CD4-positive, alpha-beta T cell (primary cell): ENCODE measurements at regions not wholly inside any gene's neighbourhood (a gene's known extent, or its start where the extent isn't known, plus 50 kb on each side); places are given as distances from the start of the nearest gene placed in this dataset.

Experiments used
- ATAC-seq: fragments of 200-7000 bp; cut with Tn5 transposase; one replicate; pipeline ENCODE4 v1.10.0; 2022; ENCODE audit warnings: mild to moderate bottlenecking; ENCODE audit not compliant: poor library complexity
- CTCF ChIA-PET: fragments of 350-600 bp; sonication (Branson Sonifier 250); formaldehyde crosslinking; loops from one replicate; lab custom pipeline; 2021; ENCODE audit warnings: antibody characterized with exemption, inconsistent platforms; lab: Charles Lee
- POLR2A ChIA-PET: fragments of 350-600 bp; sonication (Branson Sonifier 250); formaldehyde crosslinking; loops from one replicate; lab custom pipeline; 2021; ENCODE audit warnings: antibody characterized with exemption, inconsistent platforms; lab: Charles Lee
- DNase-seq, 14 experiments: peaks; one replicate each; pipeline ENCODE4 v3.0.0-alpha.2; 2013 to 2020; ENCODE audit warnings: mixed read lengths in 2 of 14
- H3K27ac ChIP-seq, 2 donors: one replicate each; pipeline versions ENCODE4 v1.5.1 to v1.7.0; 2013; ENCODE audit warnings: low read length in 2 of 2, low read depth in 1 of 2, mild to moderate bottlenecking in 1 of 2
- H3K27me3 ChIP-seq, 2 experiments: 1 replicate in 1 of 2; 2 replicates in 1 of 2; pipeline versions ENCODE4 v1.6.1 to v1.7.0; 2013; ENCODE audit warnings: low read length in 2 of 2, control low read depth in 1 of 2, mild to moderate bottlenecking in 1 of 2, moderate library complexity in 1 of 2; ENCODE audit not compliant: insufficient read depth in 2 of 2, control insufficient read depth in 1 of 2
- H3K36me3 ChIP-seq: one replicate; pipeline ENCODE4 v1.6.1; 2013; ENCODE audit warnings: low read length, control low read depth; ENCODE audit not compliant: insufficient read depth
- H3K4me1 ChIP-seq: one replicate; pipeline ENCODE4 v1.6.1; 2013; ENCODE audit warnings: low read length, control low read depth; ENCODE audit not compliant: insufficient read depth
- H3K4me3 ChIP-seq: one replicate; pipeline ENCODE4 v1.5.1; 2013; ENCODE audit warnings: mild to moderate bottlenecking, low read length, moderate library complexity
- H3K9me3 ChIP-seq, 2 experiments: 1 replicate in 1 of 2; 2 replicates in 1 of 2; pipeline versions ENCODE4 v1.6.1 to v1.7.0; 2013; ENCODE audit warnings: low read length in 2 of 2, mild to moderate bottlenecking in 2 of 2, control low read depth in 1 of 2, moderate library complexity in 1 of 2; ENCODE audit not compliant: control insufficient read depth in 1 of 2, insufficient read depth in 1 of 2
- H3K27ac Mint-ChIP-seq: one replicate; pipeline ENCODE4 v1.8.0; 2020; ENCODE audit warnings: mixed read lengths
- H3K27me3 Mint-ChIP-seq: one replicate; pipeline ENCODE4 v1.8.0; 2021; ENCODE audit warnings: mixed read lengths
- H3K36me3 Mint-ChIP-seq: one replicate; pipeline ENCODE4 v1.8.0; 2021; ENCODE audit warnings: low read depth, mixed read lengths
- H3K4me1 Mint-ChIP-seq: one replicate; pipeline ENCODE4 v1.8.0; 2021; ENCODE audit warnings: low read depth, mixed read lengths
- H3K4me3 Mint-ChIP-seq: one replicate; pipeline ENCODE4 v1.8.0; 2020; ENCODE audit warnings: mild to moderate bottlenecking, mixed read lengths
- H3K9me3 Mint-ChIP-seq: one replicate; pipeline ENCODE4 v1.8.0; 2020; ENCODE audit warnings: mixed read lengths
- CTCF ChIP-seq: fragments of 200-600 bp; IDR thresholded peaks from one replicate; pipeline ENCODE4 v1.8.0; 2022; ENCODE audit warnings: antibody characterized with exemption, mild to moderate bottlenecking
- intact Hi-C, 2 experiments: fragments of 100-400 bp; cut with DNase I in 1 of 2; cut with micrococcal nuclease in 1 of 2; formaldehyde crosslinking; loops; one replicate each; pipeline versions ENCODE4 v1.15.1 to v1.9.0; 2023 to 2025; cut with DNase I, micrococcal nuclease

GRCh38 chr2:10507106-10507505 lies 59.0 kb upstream of the ODC1 start:
- Mint-ChIP-seq H3K4me3 (no peak overlapping the region), H3K27me3 (no peaks in the 10 kb centered on the region), H3K9me3 (no peaks in the 10 kb centered on the region), H3K36me3 (no peaks in the 10 kb centered on the region), H3K4me1 (no peaks in the 10 kb centered on the region), H3K27ac (no peak overlapping the region)
- DNase-seq (no peak), ATAC-seq (no peak)
- intact Hi-C loops: no loop called here
- H3K36me3 ChIP-seq: no peaks in the 10 kb centered on the region
- H3K4me3 ChIP-seq: no peak overlapping the region
- no peak for TF ChIP-seq CTCF
- POLR2A ChIA-PET: no interaction called here
- H3K27me3 ChIP-seq: no peaks in the 10 kb centered on the region
- no peak overlapping the region for H3K27ac ChIP-seq
- CTCF ChIA-PET: no interaction called here
- H3K4me1 ChIP-seq: no peaks in the 10 kb centered on the region
- H3K9me3 ChIP-seq: no peaks in the 10 kb centered on the region

GRCh38 chr2:10504994-10505820 lies 57.1 kb upstream of the ODC1 start:
- no peak overlapping the region for H3K4me3 ChIP-seq
- no peak for DNase-seq
- ChIA-PET POLR2A (no interaction called here), CTCF (no interaction called here)
- no peaks in the 10 kb centered on the region for H3K27me3 ChIP-seq
- H3K9me3 ChIP-seq: no peaks in the 10 kb centered on the region
- H3K36me3 ChIP-seq: no peaks in the 10 kb centered on the region
- H3K4me3 Mint-ChIP-seq: no peak overlapping the region
- no peak overlapping the region for H3K27ac ChIP-seq
- intact Hi-C loops: no loop called here
- H3K27me3 Mint-ChIP-seq: no peaks in the 10 kb centered on the region
- H3K36me3 Mint-ChIP-seq: no peaks in the 10 kb centered on the region
- TF ChIP-seq CTCF: no peak
- ATAC-seq: no peak
- H3K9me3 Mint-ChIP-seq: no peaks in the 10 kb centered on the region
- no peaks in the 10 kb centered on the region for H3K4me1 Mint-ChIP-seq
- H3K4me1 ChIP-seq: no peaks in the 10 kb centered on the region
- H3K27ac Mint-ChIP-seq: no peak overlapping the region

- intact Hi-C loops: no loop called here
- H3K27me3 ChIP-seq: no peaks in the 10 kb centered on the region
- no peak for DNase-seq
- ChIA-PET CTCF (no interaction called here), POLR2A (interaction anchor here (0.8 to 1.2 kb wide), 2 partner anchors 11 to 12 kb away, joined by 3 to 6 read pairs; no protein-coding TSS in a partner anchor)
- Mint-ChIP-seq H3K27ac (no peak overlapping the region), H3K4me1 (no peaks in the 10 kb centered on the region), H3K9me3 (no peaks in the 10 kb centered on the region), H3K36me3 (no peaks in the 10 kb centered on the region), H3K4me3 (no peak overlapping the region), H3K27me3 (no peaks in the 10 kb centered on the region)
- no peaks in the 10 kb centered on the region for H3K4me1 ChIP-seq
- no peaks in the 10 kb centered on the region for H3K9me3 ChIP-seq
- H3K36me3 ChIP-seq: no peaks in the 10 kb centered on the region
- no peak overlapping the region for H3K4me3 ChIP-seq
- no peak for ATAC-seq
- no peak for TF ChIP-seq CTCF
- H3K27ac ChIP-seq: no peak overlapping the region
Measured at GRCh38 chr2:10504370-10504993, 56.4 kb upstream of the ODC1 start.
